Fibroblast of lung (primary cell): ENCODE measurements at regions not wholly inside any gene's neighbourhood (a gene's known extent, or its start where the extent isn't known, plus 50 kb on each side); places are given as distances from the start of the nearest gene placed in this dataset.

ENCODE experiments used
- CTCF ChIP-seq, 2 donors: IDR thresholded peaks in 1 of 2; conservative IDR thresholded peaks in 1 of 2; 1 replicate in 1 of 2; 2 replicates in 1 of 2; pipeline ENCODE4 v1.5.1; 2011 to 2012; ENCODE audit warnings: low read length in 2 of 2, control low read depth in 1 of 2, inconsistent platforms in 1 of 2, low read depth in 1 of 2, mild to moderate bottlenecking in 1 of 2
- EZH2 ChIP-seq: IDR thresholded peaks from 2 replicates; pipeline ENCODE4 v1.5.1; 2012; ENCODE audit warnings: low read length, control low read depth, mild to moderate bottlenecking; ENCODE audit errors: missing control alignments

- no peak for TF ChIP-seq CTCF (conservative IDR thresholded peaks at IDR 0.05 in 1 of 2, IDR thresholded peaks at IDR 0.05 in 1 of 2; ENCODE audit: low read depth in 1 of 2, low read length in 2 of 2)
- no peak for TF ChIP-seq EZH2
Observed at GRCh38 chr3:191133359-191133758, 65.7 kb upstream of the OSTN start.
